B cell (primary cell): ENCODE measurements at regions not wholly inside any gene's neighbourhood (a gene's known extent, or its start where the extent isn't known, plus 50 kb on each side); places are given as distances from the start of the nearest gene placed in this dataset.

Source experiments
- ATAC-seq: fragments of 200-7000 bp; cut with Tn5 transposase; one replicate; pipeline ENCODE4 v1.10.0; 2021; ENCODE audit warnings: low read depth, mild to moderate bottlenecking, moderate number of reproducible peaks, moderate library complexity
- CTCF ChIA-PET: fragments of 350-600 bp; sonication (Branson Sonifier 250); formaldehyde crosslinking; loops from one replicate; lab custom pipeline; 2021; ENCODE audit warnings: antibody characterized with exemption, inconsistent platforms; lab: Charles Lee
- POLR2A ChIA-PET: fragments of 350-600 bp; sonication (Branson Sonifier 250); formaldehyde crosslinking; loops from one replicate; lab custom pipeline; 2021; ENCODE audit warnings: antibody characterized with exemption; lab: Charles Lee
- DNase-seq: peaks from one replicate; pipeline ENCODE4 v3.0.0; 2013
- H2AFZ ChIP-seq: 2 replicates; pipeline ENCODE4 v1.6.1; 2012; ENCODE audit warnings: mild to moderate bottlenecking, low read depth, low read length; ENCODE audit not compliant: insufficient read depth, poor library complexity, severe bottlenecking
- H3K27ac ChIP-seq, 2 donors: 1 replicate in 1 of 2; 2 replicates in 1 of 2; pipeline ENCODE4 v1.5.1; 2012 to 2013; ENCODE audit warnings: low read length in 2 of 2, mild to moderate bottlenecking in 2 of 2, moderate library complexity in 1 of 2
- H3K27me3 ChIP-seq, 4 experiments: fragments of 200-600 bp in 1 of 4; sonication (generic) in 1 of 4; replicated peaks in 1 of 4; 1 replicate in 2 of 4; 2 replicates in 2 of 4; pipeline versions ENCODE4 v1.6.1 to v1.7.0; 2013 to 2016; ENCODE audit warnings: low read length in 3 of 4, mild to moderate bottlenecking in 2 of 4, mixed read lengths in 1 of 4, moderate library complexity in 1 of 4; ENCODE audit not compliant: insufficient read depth in 4 of 4, control insufficient read depth in 3 of 4; ENCODE audit errors: control extremely low read depth in 1 of 4
- H3K36me3 ChIP-seq, 2 experiments: replicated peaks in 1 of 2; 1 replicate in 1 of 2; 2 replicates in 1 of 2; pipeline versions ENCODE4 v1.6.1 to v1.7.1; 2013; ENCODE audit warnings: low read length in 1 of 2; ENCODE audit not compliant: insufficient read depth in 2 of 2, control insufficient read depth in 1 of 2; ENCODE audit errors: control extremely low read depth in 1 of 2, extremely low read depth in 1 of 2
- H3K4me1 ChIP-seq, 2 donors: fragments of 200-600 bp in 1 of 2; sonication (generic) in 1 of 2; 1 replicate in 1 of 2; 2 replicates in 1 of 2; pipeline versions ENCODE4 v1.5.1 to v1.6.1; 2013 to 2017; ENCODE audit warnings: low read length in 2 of 2; ENCODE audit not compliant: control insufficient read depth in 2 of 2, insufficient read depth in 2 of 2
- H3K4me2 ChIP-seq: replicated peaks from 2 replicates; pipeline ENCODE3; 2012; ENCODE audit warnings: mild to moderate bottlenecking, low read depth, low read length; ENCODE audit not compliant: poor library complexity, severe bottlenecking
- H3K4me3 ChIP-seq, 5 experiments: fragments of 200-600 bp in 1 of 5; sonication (generic) in 1 of 5; 1 replicate in 3 of 5; 2 replicates in 2 of 5; pipeline versions ENCODE4 v1.5.1 to v1.7.0; 2011 to 2016; ENCODE audit warnings: low read length in 4 of 5, mild to moderate bottlenecking in 4 of 5, low read depth in 2 of 5, control low read depth in 1 of 5, moderate library complexity in 1 of 5; ENCODE audit not compliant: insufficient read depth in 1 of 5; ENCODE audit errors: control extremely low read depth in 1 of 5, extremely low read depth in 1 of 5
- H3K79me2 ChIP-seq: fragments of 200-600 bp; sonication (generic); one replicate; pipeline ENCODE4 v1.6.0; 2016; ENCODE audit warnings: low read length; ENCODE audit not compliant: control insufficient read depth, insufficient read depth
- H3K9ac ChIP-seq: fragments of 200-600 bp; sonication (generic); 2 replicates; pipeline ENCODE4 v1.6.1; 2017; ENCODE audit warnings: mild to moderate bottlenecking, low read length, moderate library complexity
- H3K9me3 ChIP-seq, 3 donors: one replicate each; pipeline versions ENCODE4 v1.6.1 to v1.7.1; 2013; ENCODE audit warnings: low read length in 2 of 3; ENCODE audit not compliant: control insufficient read depth in 2 of 3, insufficient read depth in 1 of 3; ENCODE audit errors: control extremely low read depth in 1 of 3
- H4K20me1 ChIP-seq: 2 replicates; pipeline ENCODE4 v1.6.0; 2012; ENCODE audit warnings: mild to moderate bottlenecking, low read length; ENCODE audit not compliant: insufficient read depth, control insufficient read depth, poor library complexity, severe bottlenecking
- H3K27ac Mint-ChIP-seq: one replicate; pipeline ENCODE4 v1.8.0; 2021; ENCODE audit warnings: mixed read lengths
- H3K27me3 Mint-ChIP-seq: one replicate; pipeline ENCODE4 v1.8.0; 2021; ENCODE audit warnings: mixed read lengths
- H3K4me1 Mint-ChIP-seq: one replicate; pipeline ENCODE4 v1.8.0; 2021; ENCODE audit warnings: mixed read lengths
- H3K4me3 Mint-ChIP-seq: one replicate; pipeline ENCODE4 v1.8.0; 2021; ENCODE audit warnings: mixed read lengths
- H3K9me3 Mint-ChIP-seq: one replicate; pipeline ENCODE4 v1.8.0; 2022; ENCODE audit warnings: mixed read lengths; ENCODE audit not compliant: insufficient read depth
- EZH2 ChIP-seq: IDR thresholded peaks from 2 replicates; pipeline ENCODE4 v1.6.1; 2012; ENCODE audit warnings: borderline replicate concordance, low read depth, mild to moderate bottlenecking, moderate library complexity, low read length; ENCODE audit not compliant: insufficient read depth, poor library complexity, severe bottlenecking
- WGBS: methylation state at CpG from one replicate; pipeline ENCODE4 v1.1.5; 2013; ENCODE audit warnings: missing lambda C conversion rate; ENCODE audit not compliant: insufficient coverage; 5-methylcytosine and 5-hydroxymethylcytosine counted together
- intact Hi-C: fragments of 100-400 bp; cut with micrococcal nuclease; formaldehyde crosslinking; loops from one replicate; pipeline ENCODE4 v1.10.0; 2022
- TF ChIP-seq, protein P1 (sequence below): fragments of 200-600 bp; IDR thresholded peaks from one replicate; pipeline ENCODE4 v1.8.0; 2022; ENCODE audit warnings: antibody characterized with exemption, mild to moderate bottlenecking

DNA sequence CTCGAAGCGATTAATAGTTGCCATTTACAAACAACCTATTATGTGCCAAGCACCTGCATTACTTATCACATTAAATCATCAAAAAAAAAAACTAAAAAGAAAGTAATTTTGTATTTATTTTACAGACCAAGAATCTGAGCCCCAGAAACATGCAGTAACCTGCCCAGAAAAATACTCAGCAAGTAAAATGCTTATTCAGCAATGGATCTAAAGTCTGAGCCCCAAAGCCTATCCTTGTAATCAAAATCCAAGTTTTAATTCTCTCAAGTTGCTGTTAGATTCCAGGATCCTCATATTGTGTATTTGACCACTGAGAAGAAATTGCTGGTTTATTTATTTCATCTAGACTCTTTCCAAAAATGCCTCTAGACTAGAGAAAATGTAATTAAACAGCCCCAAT is 783.3 kb upstream of the API5 start:
- H3K9me3 Mint-ChIP-seq = no peaks in the 10 kb centered on the region
- Histone ChIP-seq H3K4me1 (no peaks in the 10 kb centered on the region), H3K4me2 (no peak overlapping the region), H3K4me3 (no peak overlapping the region), H3K36me3 (no peaks in the 10 kb centered on the region), H3K27ac (no peak overlapping the region), H3K79me2 (no peaks in the 10 kb centered on the region), H3K9me3 (no peaks in the 10 kb centered on the region), H4K20me1 (no peaks in the 10 kb centered on the region), H3K27me3 (no peaks in the 10 kb centered on the region), H3K9ac (no peak overlapping the region), H2AFZ (no peak overlapping the region)
- no peak for ATAC-seq
- no peaks in the 10 kb centered on the region for H3K27me3 Mint-ChIP-seq
- DNase-seq = no peak
- intact Hi-C loops = no loop called here
- no peak overlapping the region for H3K4me3 Mint-ChIP-seq
- POLR2A ChIA-PET = no interaction called here
- WGBS = no CpG with 5 or more reads among the region's 2 CpGs
- CTCF ChIA-PET = no interaction called here
- TF ChIP-seq, protein P1, sequence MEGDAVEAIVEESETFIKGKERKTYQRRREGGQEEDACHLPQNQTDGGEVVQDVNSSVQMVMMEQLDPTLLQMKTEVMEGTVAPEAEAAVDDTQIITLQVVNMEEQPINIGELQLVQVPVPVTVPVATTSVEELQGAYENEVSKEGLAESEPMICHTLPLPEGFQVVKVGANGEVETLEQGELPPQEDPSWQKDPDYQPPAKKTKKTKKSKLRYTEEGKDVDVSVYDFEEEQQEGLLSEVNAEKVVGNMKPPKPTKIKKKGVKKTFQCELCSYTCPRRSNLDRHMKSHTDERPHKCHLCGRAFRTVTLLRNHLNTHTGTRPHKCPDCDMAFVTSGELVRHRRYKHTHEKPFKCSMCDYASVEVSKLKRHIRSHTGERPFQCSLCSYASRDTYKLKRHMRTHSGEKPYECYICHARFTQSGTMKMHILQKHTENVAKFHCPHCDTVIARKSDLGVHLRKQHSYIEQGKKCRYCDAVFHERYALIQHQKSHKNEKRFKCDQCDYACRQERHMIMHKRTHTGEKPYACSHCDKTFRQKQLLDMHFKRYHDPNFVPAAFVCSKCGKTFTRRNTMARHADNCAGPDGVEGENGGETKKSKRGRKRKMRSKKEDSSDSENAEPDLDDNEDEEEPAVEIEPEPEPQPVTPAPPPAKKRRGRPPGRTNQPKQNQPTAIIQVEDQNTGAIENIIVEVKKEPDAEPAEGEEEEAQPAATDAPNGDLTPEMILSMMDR = no peak
- TF ChIP-seq EZH2 = no peak
- H3K27ac Mint-ChIP-seq = no peak overlapping the region
- no peaks in the 10 kb centered on the region for H3K4me1 Mint-ChIP-seq

DNA sequence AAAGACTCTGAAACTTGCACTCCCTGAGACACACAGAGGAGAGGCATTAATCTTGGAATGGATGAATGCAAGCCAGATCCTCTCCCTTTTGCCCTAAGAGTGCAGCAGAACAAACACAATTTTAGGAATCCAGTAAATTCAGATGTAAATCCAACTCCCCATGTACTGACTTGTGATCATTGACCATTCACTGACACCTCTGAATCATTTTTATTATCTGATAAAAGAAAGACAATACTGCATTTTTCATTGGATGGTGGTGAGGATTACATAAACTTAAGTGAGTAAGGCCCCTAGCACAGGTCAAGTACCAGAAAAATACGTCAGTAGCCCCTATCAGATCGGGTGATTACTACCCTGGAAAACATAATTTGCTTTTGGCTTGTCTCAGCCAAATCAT is 782.9 kb upstream of the API5 start:
- no peak overlapping the region for H3K4me2 ChIP-seq
- no peak overlapping the region for H3K9ac ChIP-seq
- ATAC-seq (no peak), DNase-seq (no peak)
- ChIA-PET POLR2A (no interaction called here), CTCF (no interaction called here)
- no peaks in the 10 kb centered on the region for H4K20me1 ChIP-seq
- H3K9me3 ChIP-seq = no peaks in the 10 kb centered on the region
- no peak overlapping the region for H3K4me3 ChIP-seq
- no peaks in the 10 kb centered on the region for H3K79me2 ChIP-seq
- TF ChIP-seq EZH2 = no peak
- TF ChIP-seq, protein P1 = no peak
- H2AFZ ChIP-seq = no peak overlapping the region
- H3K4me3 Mint-ChIP-seq = no peak overlapping the region
- H3K27ac ChIP-seq = no peak overlapping the region
- no peak overlapping the region for H3K27ac Mint-ChIP-seq
- H3K4me1 Mint-ChIP-seq = no peaks in the 10 kb centered on the region
- WGBS = 80% methylated on average over 1 of the region's 2 CpGs
- no peaks in the 10 kb centered on the region for H3K9me3 Mint-ChIP-seq
- intact Hi-C loops = no loop called here
- H3K36me3 ChIP-seq = no peaks in the 10 kb centered on the region
- no peaks in the 10 kb centered on the region for H3K4me1 ChIP-seq
- no peaks in the 10 kb centered on the region for H3K27me3 ChIP-seq
- no peaks in the 10 kb centered on the region for H3K27me3 Mint-ChIP-seq
